Heart left ventricle (tissue), 13 donors: ENCODE measurements at regions not wholly inside any gene's neighbourhood (a gene's known extent, or its start where the extent isn't known, plus 50 kb on each side); places are given as distances from the start of the nearest gene placed in this dataset.

Source experiments
- CTCF ChIP-seq, 12 donors: fragments of 200-600 bp; sonication (generic) in 4 of 12; IDR thresholded peaks; one replicate each; pipeline versions ENCODE4 v1.5.0 to v1.8.0; 2018 to 2022; ENCODE audit warnings: antibody characterized with exemption in 12 of 12, mild to moderate bottlenecking in 5 of 12
- POLR2A ChIP-seq, 2 donors: fragments of 450-650 bp; IDR thresholded peaks; one replicate each; pipeline ENCODE4 v1.6.1; 2017; ENCODE audit warnings: antibody characterized with exemption in 2 of 2, mild to moderate bottlenecking in 2 of 2, moderate library complexity in 2 of 2
- donor health status: ischemic (EF 13 %, LVEDD 7.1; RV severe dilation, severe dysfunction).
- donor health status: DM: no; HTN: yes; CAD: no.
- donor health status: DM: no; HTN: no; CAD: no.
- donor health status: ischemic (EF 25% LVEDD 6.9; RV normal size, moderate dysfunction).
- donor health status: ischemic (EF 25% LVEDD 5.7; RV mildly dilated, moderate dysfunction).
- donor health status: ischemic (EF 35%, LVEDD 5.7; RV mildly dilated, moderate dysfunction).
- donor health status: nonischemic (EF 11% LVEDD 7.7; RV severe dilation, severe dysfunction).
- donor health status: DM: yes; HTN: yes; CAD: no.
- donor health status: PGD.
- donor health status: ischemic (EF 29% LVEDD 5.4; RV normal size, mild dysfunction).
- donor health status: nonischemic (EF 23%, LVEDD 6.1; RV moderate dilation, normal function).

DNA sequence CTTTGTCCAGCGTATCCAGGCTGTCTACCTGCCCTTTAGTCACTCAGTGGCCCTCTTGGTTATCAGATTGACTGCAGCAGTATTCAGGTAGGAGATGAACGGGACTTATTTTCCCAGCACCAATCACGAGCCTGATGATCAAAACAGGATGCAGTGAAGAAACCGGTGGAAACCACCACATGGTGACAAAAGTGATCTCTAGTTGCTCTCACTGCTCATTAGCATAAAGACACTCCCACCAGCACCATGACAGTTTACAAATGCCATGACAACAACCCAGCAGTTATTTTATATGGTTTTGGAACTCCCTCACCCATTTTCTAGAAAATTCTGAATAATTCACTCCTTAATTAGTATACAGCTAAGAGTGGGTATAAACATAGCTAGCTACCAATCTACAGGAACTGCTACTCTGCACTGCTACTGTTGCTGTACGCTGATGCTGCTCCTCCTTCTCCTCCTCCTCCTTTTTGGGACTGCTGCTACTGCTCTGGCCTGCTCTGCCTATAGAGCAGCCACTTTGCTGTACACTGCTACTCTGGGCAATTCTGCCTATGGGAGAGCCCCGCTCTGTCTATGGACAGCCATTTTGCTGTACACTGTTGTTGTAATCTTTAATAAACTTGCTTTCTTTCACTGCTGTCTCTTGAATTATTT lies 142.5 kb upstream of the SSTR1 start:
- TF ChIP-seq CTCF (IDR thresholded peaks at IDR 0.05) (no peak), POLR2A (IDR thresholded peaks at IDR 0.05) (no peak)
